Esophagus squamous epithelium (tissue), 4 donors: ENCODE measurements at regions not wholly inside any gene's neighbourhood (a gene's known extent, or its start where the extent isn't known, plus 50 kb on each side); places are given as distances from the start of the nearest gene placed in this dataset.

Experiments used
- CTCF ChIP-seq, 6 experiments: fragments of 450-650 bp in 4 of 6; fragments of 200-600 bp in 2 of 6; sonication (generic) in 2 of 6; IDR thresholded peaks; one replicate each; pipeline ENCODE4 v1.5.1; 2016 to 2019; ENCODE audit warnings: antibody characterized with exemption in 6 of 6, mild to moderate bottlenecking in 4 of 6, moderate library complexity in 4 of 6
- POLR2A ChIP-seq, 4 donors: fragments of 450-650 bp; IDR thresholded peaks; one replicate each; pipeline ENCODE4 v1.6.1; 2017; ENCODE audit warnings: antibody characterized with exemption in 4 of 4, mild to moderate bottlenecking in 4 of 4, moderate library complexity in 3 of 4

DNA sequence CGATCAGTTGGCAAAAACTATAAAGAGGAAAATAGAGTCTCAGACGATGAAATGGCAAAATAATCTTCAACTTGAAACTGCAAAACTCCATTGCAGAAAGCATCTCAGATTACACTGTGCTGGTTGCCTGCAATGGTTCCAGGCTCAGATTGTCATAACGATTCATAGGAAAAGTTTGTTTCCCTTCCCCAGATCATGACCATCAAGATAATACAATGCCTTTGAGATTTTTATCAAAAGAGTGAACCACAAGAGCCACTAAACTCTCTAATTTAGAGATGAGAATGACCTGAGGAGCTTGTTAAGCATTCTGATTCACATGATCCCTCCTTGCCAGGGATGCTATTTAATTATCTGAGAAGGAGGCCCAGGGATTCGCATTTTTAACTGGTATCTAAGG lies 52.6 kb upstream of the ITGA1 start:
- no peak for TF ChIP-seq POLR2A (IDR thresholded peaks at IDR 0.05)
- TF ChIP-seq CTCF (IDR thresholded peaks at IDR 0.05), result no peak
